Muscle of arm (tissue), 1 donor: ENCODE measurements at regions not wholly inside any gene's neighbourhood (a gene's known extent, or its start where the extent isn't known, plus 50 kb on each side); places are given as distances from the start of the nearest gene placed in this dataset.

ENCODE experiments used
- DNase-seq: peaks from one replicate; pipeline ENCODE4 v3.0.0-alpha.2; 2013

GRCh38 chr12:65653946-65654629 is 170.2 kb upstream of the HMGA2 start:
- DNase-seq, result no peak

- no peak for DNase-seq
Measured at GRCh38 chr12:65655074-65655493, 169.2 kb upstream of the HMGA2 start.

DNA sequence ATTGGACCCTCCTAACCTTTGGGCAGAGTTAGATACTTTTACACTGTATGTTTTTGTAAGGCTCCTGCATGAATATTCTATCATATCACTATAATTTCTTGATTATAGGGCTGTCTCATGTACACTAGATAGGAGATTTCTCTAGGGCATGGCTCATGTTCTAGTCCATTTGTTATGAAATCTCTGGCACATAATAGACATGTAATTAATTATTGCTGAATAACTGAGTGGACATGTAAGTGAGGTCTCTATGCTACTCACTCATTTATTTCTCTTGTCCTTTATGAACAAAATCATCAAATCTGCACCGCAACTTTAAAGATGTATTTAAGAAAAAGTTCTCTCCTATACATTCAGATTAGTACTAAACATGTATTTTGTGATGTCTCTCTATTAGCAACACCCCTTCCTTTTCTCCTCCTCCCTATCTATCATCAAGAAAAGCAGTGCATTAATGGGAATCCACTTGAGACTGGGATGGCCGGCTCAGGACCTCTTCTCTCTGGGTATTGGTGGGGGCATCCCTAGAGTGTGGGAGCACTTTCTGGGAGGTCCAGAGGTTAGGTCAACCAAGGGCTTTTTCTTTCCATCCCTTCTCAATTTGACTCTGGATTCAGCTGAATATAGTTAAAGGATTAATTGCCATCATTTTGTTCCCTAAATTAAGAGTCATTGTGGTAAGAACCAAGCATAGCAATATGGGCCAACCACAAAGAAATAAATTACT is 168.0 kb upstream of the HMGA2 start:
- no peak for DNase-seq

DNA sequence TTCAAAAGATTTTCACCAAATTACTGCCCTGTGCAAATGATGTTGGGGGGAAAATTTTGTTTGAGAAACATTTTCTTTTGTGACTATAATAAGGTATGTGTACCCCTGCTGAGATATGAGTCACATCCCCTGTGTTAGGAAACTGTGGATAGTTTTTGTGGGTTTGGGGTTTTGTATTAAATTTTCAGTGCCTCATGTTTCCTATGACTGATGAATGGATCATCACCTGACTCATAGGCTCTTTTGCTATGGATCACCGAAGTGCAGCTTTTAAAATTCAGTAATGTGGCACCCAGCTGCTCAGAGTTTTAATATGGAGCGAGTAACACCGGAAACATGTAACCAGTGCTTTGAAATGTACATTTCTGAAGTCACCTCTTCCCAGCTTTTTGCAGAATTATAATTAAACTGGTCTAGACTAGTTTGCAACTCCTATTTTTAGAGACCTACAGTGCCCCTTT is 167.4 kb upstream of the HMGA2 start:
- no peak for DNase-seq

DNA sequence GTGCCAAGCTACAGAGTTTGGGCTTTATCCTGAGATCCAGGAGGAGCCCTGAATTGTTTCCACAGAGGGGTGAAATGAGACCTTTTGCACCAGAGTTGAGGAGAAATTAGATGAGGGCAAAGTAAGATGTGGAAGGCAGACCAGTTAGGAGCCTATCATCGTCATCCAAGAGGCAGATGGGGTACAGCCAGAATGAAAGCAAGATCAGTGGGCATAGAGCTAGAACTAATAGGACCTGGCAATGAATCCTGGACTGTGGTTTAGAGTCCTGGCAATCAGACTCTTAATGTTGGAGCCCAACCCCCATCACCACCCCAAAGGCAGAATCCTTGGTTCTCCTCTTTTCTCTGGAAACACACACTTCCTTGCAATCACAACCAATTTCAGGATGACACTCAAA is 166.6 kb upstream of the HMGA2 start:
- no peak for DNase-seq

DNA sequence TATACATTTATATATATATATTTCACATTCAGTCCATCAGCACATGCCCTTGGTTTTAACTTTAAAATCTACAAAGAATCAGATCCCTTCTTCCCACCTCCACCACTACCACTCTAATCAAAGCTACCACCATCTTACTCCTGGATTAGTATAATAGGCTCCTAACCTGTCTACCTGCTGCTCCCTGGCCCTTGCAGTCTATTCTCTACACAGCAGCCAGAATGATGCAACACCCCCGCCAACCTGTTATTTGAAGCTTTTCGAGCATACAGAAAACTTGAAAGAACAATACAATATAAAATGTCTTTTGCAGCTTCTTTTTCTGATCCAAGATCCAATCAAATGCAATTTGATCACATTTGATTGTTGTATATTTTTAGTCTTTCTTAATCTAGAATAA is 165.9 kb upstream of the HMGA2 start:
- DNase-seq, result no peak

DNA sequence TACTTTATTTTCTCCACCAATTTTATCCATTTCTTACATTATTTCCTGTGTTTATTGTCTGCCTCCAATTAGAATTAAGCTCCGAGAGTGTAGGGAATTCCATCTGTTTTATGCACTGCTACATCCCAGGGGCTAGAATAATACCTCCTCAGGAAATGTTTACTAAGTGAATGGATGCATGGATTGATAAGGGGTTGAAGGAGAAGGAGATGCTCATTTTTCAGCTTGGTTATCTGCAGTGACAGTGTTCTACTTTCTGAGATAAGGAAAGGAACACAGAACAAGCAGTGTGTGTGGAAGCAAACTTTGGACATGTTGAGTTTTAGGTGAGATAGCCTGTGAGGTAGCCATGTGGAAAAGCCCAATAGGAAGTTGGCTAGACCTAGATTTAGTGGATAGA is 164.6 kb upstream of the HMGA2 start:
- DNase-seq, result no peak

DNA sequence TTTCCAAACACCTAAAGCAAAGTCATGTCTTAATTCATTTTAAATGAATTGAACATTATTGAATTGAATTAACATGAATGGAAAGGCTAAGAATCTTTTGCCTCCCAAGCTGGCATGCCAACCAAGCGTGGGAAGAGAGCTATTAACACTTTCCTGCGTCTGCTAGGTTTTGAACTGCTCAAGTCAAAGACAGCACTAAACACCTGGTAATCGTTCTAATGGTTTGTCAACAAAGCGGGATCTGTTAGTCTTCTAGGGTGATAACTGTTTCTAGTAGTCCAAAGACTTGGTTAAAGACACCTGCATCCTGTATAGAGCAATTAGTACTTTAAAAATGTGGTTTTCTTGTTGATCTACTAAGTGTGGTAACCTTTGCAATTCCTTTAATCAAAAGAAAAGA is 164.2 kb upstream of the HMGA2 start:
- no peak for DNase-seq

GRCh38 chr12:65660836-65661235 is 163.4 kb upstream of the HMGA2 start:
- no peak for DNase-seq

GRCh38 chr12:65662590-65662989 is 161.7 kb upstream of the HMGA2 start:
- DNase-seq, result no peak

GRCh38 chr12:65663097-65663496 is 161.2 kb upstream of the HMGA2 start:
- no peak for DNase-seq

DNA sequence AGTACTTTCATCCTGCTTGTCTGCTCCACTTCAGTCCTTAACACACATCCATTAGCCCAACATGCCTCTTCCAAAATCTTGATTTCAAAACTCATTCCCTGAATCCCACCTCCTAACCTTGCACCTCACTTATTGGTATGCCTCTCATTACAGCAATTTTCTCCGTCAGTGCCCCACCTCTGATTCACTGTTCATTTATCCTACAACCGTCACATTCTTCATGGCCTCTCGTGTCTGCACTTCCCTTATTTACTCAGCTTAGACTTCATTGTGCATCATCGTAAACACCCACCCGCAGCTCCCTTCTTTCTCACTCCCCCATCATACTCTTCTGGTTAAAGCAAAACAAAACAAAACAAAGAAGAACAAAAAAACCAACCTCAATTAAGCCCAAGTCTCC is 160.6 kb upstream of the HMGA2 start:
- DNase-seq, result no peak

- no peak for DNase-seq
Measured at GRCh38 chr12:65664715-65665250, 159.5 kb upstream of the HMGA2 start.

- DNase-seq, result no peak
Measured at GRCh38 chr12:65665817-65666216, 158.5 kb upstream of the HMGA2 start.

GRCh38 chr12:65666876-65667275 is 157.4 kb upstream of the HMGA2 start:
- DNase-seq, result no peak

- no peak for DNase-seq
Measured at GRCh38 chr12:65667932-65668331, 156.4 kb upstream of the HMGA2 start.

DNA sequence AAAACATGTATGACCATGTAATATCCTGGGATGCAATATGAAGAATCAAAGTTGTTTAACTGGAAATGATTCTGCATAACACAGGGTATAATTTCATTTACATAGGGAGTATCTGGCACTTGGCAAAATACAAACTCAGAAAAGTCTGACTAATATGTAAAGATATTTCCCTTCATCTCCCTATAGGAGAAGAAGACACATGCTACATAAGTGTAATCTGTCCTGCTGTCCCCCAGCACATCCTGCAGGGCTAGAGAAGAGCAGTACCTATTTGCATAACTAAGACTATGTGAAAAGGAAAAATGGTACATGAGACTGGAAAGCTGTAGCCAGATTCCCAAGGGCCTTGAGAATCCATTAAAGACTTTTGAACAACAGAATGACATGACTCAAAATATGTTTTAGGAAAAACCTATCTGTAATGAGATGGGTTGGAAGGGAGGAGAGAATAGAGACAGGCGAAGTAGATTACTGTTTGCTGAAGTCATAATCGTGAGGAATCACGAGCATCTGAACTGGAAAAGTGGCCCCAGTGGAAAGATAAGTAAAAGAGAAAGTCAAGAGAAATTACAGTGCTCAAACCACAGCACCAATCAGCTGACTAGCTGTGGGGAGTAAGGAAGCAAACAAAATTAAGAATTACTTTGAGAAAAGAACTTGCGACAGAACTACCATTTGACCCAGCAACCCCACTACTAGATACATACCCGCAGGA is 155.1 kb upstream of the HMGA2 start:
- DNase-seq, result no peak

DNA sequence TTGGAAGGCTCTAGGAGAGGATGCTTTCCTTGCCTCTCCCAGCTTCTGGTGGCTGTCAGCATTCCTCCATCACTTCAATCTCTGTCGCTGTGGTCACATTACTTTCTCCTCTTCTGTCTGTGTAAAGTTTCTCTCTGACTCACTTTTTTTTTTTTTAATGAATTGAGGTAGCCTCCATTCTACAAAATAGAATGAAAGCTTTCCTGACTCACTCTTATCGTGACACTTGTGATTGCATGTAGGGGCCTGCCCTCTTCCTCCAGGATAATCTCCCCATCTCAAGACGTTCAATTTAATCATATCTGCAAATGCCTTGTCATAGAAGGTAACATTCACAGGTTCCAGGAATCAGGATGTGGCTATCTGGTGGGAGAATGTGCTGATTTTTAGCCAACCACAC is 153.5 kb upstream of the HMGA2 start:
- no peak for DNase-seq

DNA sequence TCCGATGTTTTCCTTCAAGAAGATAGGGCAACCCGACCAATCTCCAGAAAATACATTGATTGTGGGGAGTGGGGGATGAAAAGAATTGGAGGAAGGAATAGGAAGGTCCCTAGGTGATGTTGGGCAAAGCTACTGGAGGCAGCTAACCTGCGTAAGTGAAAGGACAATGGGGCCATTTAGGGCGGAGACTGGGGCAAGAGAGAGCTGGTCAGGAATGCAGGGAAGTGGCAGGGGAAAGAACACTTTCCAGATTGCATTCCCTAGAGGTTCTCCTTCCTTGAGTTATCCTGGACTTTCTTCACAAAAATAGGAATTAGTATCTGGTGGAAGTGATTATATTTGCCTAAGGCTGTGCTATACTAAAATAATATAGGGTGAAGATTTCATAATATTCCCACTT is 151.8 kb upstream of the HMGA2 start:
- no peak for DNase-seq

DNA sequence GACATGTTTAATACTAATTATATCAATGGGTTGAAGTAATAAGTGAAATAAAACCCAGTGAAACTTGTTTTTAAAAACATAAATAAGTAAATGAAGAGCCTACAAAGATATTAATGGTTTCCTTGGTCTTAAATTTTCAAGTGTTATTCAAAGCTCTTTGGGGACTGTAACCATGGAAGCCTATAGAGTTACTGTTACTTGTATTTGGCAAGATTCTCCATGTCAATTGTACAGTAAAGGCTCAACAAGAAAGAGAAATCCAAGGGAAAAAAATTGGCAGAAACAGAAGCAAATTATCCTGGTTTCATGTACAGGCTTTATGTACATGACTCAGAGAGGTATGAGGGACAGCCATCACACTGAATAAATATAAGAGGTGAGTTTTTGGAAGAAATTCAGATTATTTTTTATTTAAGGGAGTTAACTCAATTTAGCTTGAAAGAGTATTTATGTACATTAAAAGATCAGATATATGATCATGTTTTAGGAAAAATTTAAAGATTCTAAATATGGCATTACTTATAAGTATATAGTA is 151.1 kb upstream of the HMGA2 start:
- no peak for DNase-seq

DNA sequence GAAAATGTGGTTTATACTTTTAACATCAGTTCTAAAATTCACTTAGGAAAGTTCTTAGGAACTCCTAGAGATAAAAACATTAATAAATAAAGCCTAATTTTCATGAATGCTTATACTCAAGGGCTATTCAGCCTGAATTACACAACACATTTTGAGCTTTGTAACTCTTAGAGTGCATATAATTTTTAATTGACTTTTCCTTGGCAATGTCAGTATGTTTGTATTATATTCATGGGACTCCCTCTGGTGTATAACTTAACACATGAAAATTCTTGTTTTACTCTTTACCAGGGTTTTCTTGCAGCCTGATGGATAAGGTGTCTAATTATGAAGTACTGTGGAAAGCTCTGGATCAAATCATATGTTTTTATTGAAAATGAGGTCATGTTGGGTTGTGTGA is 150.6 kb upstream of the HMGA2 start:
- no peak for DNase-seq

GRCh38 chr12:65675141-65675621 is 149.1 kb upstream of the HMGA2 start:
- no peak for DNase-seq
